AG04449 (cell line): ENCODE measurements at regions not wholly inside any gene's neighbourhood (a gene's known extent, or its start where the extent isn't known, plus 50 kb on each side); places are given as distances from the start of the nearest gene placed in this dataset.

Experiments used
- CTCF ChIA-PET: fragments of 350-600 bp; formaldehyde crosslinking; extraction: SDS; loops from one replicate; lab custom pipeline; 2021; ENCODE audit warnings: antibody characterized with exemption; lab: Yijun Ruan, JAX
- POLR2A ChIA-PET: fragments of 400-600, 350-600 bp; formaldehyde crosslinking; extraction: SDS; loops from one replicate; lab custom pipeline; 2020; ENCODE audit warnings: antibody characterized with exemption, inconsistent platforms; lab: Yijun Ruan, JAX
- DNase-seq: peaks from one replicate; pipeline ENCODE4 v3.0.0-alpha.2; 2010; ENCODE audit warnings: low read depth, low spot score
- H3K4me3 ChIP-seq: 2 replicates; pipeline ENCODE4 v1.5.1; 2011; ENCODE audit warnings: low read depth, mild to moderate bottlenecking, control low read depth, low read length
- TF ChIP-seq, protein P1 (sequence below): IDR thresholded peaks from one replicate; pipeline ENCODE4 v1.5.1; 2011; ENCODE audit warnings: mild to moderate bottlenecking, moderate library complexity, low read length, control low read depth, inconsistent platforms; ENCODE audit not compliant: insufficient read depth; ENCODE audit errors: missing control alignments

DNA sequence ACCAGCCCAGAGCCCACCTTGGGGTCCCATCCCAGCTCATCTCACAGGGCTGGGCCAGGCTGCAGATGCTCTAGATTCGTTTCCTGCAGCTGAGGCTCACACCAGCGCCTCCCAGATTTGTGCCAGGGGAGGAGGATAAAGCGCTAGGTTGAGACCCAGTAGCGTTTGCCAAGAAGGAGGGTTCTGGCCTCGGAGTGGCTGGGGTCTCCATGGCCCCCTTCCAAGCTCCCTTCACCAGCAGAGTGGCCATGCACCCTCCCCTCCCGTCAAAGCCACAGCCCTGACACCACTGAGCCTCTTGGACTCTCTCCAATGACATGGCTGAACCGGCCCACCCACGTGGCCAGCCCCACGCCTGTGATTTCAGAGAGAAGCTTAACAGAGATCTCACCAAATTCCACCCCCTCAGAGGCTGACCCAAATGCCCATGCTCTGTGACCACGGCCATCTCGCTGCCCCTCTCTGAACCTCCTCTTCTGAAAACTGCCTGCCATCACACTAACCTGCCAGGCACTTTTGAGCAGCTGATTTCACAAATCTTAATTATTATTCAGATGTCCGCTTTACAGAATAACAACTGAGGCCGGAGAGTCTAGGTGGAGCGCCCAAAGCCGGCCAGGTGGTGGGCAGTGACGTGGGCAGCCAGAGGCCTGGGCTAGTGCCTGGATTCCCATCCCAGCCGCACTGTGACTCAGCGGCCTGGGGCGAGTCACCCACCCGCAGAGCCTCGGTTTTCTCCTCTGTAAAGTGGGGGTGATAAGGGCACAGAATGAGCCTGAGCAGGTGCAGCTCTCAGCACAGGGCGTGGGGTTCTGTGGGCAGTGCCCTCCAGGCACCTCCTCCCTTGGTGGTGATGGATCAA, 155.7 kb downstream of the C9orf50 start:
- CTCF ChIA-PET: interaction anchor here (0.6 to 1.7 kb wide), 6 partner anchors 11 to 292 kb away, joined by 3 to 5 read pairs (median 3); no protein-coding TSS in a partner anchor
- no peak overlapping the region for H3K4me3 ChIP-seq
- no peak for DNase-seq
- TF ChIP-seq, protein P1, sequence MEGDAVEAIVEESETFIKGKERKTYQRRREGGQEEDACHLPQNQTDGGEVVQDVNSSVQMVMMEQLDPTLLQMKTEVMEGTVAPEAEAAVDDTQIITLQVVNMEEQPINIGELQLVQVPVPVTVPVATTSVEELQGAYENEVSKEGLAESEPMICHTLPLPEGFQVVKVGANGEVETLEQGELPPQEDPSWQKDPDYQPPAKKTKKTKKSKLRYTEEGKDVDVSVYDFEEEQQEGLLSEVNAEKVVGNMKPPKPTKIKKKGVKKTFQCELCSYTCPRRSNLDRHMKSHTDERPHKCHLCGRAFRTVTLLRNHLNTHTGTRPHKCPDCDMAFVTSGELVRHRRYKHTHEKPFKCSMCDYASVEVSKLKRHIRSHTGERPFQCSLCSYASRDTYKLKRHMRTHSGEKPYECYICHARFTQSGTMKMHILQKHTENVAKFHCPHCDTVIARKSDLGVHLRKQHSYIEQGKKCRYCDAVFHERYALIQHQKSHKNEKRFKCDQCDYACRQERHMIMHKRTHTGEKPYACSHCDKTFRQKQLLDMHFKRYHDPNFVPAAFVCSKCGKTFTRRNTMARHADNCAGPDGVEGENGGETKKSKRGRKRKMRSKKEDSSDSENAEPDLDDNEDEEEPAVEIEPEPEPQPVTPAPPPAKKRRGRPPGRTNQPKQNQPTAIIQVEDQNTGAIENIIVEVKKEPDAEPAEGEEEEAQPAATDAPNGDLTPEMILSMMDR: no peak
- POLR2A ChIA-PET: interaction anchor here (0.9 to 1.3 kb wide), 4 partner anchors 17 to 291 kb away, joined by 3 read pairs; partner anchors contain the start of gene IER5L

DNA sequence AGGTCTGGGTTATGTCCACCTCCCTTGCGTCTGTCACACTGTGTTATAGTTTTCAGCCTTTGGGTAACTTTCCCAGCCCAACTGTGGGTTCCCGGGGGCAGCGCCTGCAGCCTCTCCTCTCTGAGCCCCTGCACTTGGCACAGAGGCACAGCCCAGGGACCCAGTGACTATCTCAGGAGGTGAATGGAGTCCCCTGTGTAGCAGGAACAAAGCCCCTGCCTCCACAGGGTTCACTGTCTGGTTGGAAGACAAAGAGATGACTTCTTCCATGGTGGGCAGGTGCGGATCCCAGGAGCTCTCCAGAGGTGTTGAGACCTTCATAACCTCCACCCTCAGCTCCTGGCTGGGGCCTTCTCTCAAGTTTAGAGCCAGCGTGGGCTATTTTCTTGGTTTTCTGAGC, 156.9 kb downstream of the C9orf50 start:
- no peak overlapping the region for H3K4me3 ChIP-seq
- TF ChIP-seq, protein P1: no peak
- no peak for DNase-seq
- ChIA-PET POLR2A (interaction anchor here (1.1 to 1.4 kb wide), 3 partner anchors 18 to 290 kb away, joined by 3 to 6 read pairs (median 3); no protein-coding TSS in a partner anchor), CTCF (interaction anchor here (0.5 to 1.7 kb wide), 4 partner anchors 9 to 147 kb away, joined by 3 to 5 read pairs (median 3); no protein-coding TSS in a partner anchor)

DNA sequence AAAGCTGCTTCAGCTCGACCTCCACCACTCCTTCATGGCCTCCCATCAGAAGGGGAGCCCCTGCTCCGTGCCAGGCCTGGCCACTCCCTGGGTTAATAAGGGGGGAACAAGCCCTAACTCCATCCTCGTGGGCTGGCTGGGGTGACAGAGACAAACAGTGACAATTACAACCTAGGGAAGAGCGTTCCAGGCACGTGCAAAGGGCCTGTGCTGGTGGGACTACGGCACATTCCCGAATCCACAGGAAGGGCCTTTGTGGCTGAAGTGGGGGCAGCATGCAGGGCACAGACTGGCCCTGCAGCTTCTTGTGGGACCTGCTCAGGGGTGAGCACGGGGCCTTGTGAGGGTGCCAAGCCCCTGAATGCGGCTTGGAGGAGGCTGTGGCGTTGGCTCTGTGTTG, 157.4 kb downstream of the C9orf50 start:
- no peak overlapping the region for H3K4me3 ChIP-seq
- ChIA-PET POLR2A (interaction anchor here (1.1 to 1.4 kb wide), 2 partner anchors 18 to 289 kb away, joined by 3 to 6 read pairs; no protein-coding TSS in a partner anchor), CTCF (interaction anchor here (0.5 kb wide), 1 partner anchor 103 kb away, joined by 3 read pairs; no protein-coding TSS in a partner anchor)
- TF ChIP-seq, protein P1: no peak
- no peak for DNase-seq

DNA sequence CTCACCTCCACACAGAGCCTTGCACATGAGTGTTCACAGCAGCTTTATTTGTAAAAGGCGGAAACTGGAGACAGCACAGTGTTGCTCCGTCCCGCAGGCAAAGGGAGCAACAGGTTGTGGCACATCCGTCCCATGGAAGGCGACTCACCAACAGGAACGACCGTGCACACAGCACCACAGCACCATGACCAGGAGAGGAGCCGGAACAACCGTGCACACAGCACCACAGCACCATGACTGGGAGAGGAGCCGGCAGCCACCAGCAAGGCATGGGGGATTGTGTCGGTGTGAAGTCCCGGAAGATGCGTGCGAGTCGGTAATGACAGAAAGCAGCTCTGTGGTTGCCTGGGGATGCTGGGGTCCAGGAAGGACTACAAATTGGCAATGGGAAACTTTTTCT, 158.5 kb downstream of the C9orf50 start:
- POLR2A ChIA-PET: interaction anchor here (0.7 to 0.9 kb wide), 2 partner anchors 164 to 290 kb away, joined by 3 to 6 read pairs; partner anchors contain the start of gene NTMT1
- TF ChIP-seq, protein P1: no peak
- no peak for DNase-seq
- CTCF ChIA-PET: no interaction called here
- no peak overlapping the region for H3K4me3 ChIP-seq

DNA sequence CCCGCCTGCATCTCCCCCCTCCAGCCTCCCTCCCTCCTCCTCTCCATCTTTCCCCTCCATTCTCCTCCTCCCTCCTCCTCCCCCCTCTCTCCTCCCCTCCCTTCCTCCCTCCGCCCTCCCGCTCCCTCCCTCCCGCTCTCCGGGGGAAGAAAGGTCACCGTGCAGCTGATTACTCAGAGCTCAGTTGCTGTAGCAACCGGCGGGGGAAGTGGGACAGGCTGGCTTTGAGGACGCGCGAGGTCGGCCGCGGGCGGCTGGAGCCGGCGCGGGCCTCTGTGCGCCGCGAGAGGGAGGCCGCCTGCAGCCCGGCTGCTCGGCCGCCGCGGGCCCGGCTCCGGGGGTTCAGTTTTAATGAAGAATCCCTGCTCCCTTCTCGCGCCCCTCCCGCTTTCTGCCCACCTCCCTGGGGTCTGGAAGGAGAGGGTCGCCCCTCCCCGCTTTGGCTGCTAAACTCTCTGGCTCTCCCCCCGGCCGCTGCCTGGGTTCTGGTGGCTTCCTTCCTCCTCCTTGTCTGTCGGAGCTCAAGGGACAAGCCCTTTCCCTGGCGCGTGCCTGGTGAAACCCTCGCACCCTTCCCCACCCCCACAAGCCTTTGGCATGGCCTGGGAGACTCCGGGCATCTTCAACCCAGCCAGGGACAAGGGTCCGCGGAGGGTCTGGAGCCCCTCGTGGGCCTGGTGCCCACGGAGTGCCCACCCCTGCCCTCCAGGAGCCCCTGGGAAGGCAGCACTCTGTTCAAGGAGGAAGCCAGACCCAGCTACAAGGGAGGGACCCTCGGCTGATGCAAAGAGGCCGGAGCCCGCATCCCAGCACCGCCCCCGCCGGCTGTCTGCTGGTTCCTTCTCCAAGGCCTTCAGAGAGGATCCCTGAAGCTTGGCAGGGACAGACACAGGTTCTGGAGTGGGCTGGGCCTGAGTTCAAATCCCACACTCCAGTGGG, 160.3 kb downstream of the C9orf50 start:
- CTCF ChIA-PET: interaction anchor here (0.8 to 4.5 kb wide), 10 partner anchors 9 to 320 kb away, joined by 3 to 31 read pairs (median 5); no protein-coding TSS in a partner anchor
- peak; percentile 92 for DNase-seq
- peak overlapping the region; percentile 53 for H3K4me3 ChIP-seq
- POLR2A ChIA-PET: interaction anchor here (0.6 to 4.0 kb wide), 13 partner anchors 13 to 321 kb away, joined by 3 to 32 read pairs (median 4); partner anchors contain the start of gene IER5L
- TF ChIP-seq, protein P1: peak; percentile 24
